ENCODE measurements at regions not wholly inside any gene's neighbourhood (a gene's known extent, or its start where the extent isn't known, plus 50 kb on each side); places are given as distances from the start of the nearest gene placed in this dataset.

GRCh38 chr12:90152897-90153624 is 444.4 kb upstream of the ATP2B1 start:
- TF ChIP-seq CTCF (IDR thresholded peaks at IDR 0.05; ENCODE audit: low read depth, low read length, poor library complexity, severe bottlenecking) = no peak
- TF ChIP-seq EZH2phosphoT487 (IDR thresholded peaks at IDR 0.05; ENCODE audit: borderline replicate concordance, low read length) = no peak
